ENCODE measurements at regions not wholly inside any gene's neighbourhood (a gene's known extent, or its start where the extent isn't known, plus 50 kb on each side); places are given as distances from the start of the nearest gene placed in this dataset.

GRCh38 chr4:134326866-134327265 lies 125.3 kb upstream of the PABPC4L start:
- Histone ChIP-seq H3K79me2 (ENCODE audit: insufficient read depth, low read depth) (no peaks in the 10 kb centered on the region), H3K27me3 (ENCODE audit: insufficient read depth, low read depth) (no peaks in the 10 kb centered on the region), H2AFZ (ENCODE audit: low read depth) (no peak overlapping the region), H4K20me1 (ENCODE audit: insufficient read depth) (no peaks in the 10 kb centered on the region), H3K27ac (no peak overlapping the region), H3K9ac (no peak overlapping the region), H3K36me3 (ENCODE audit: insufficient read depth) (no peaks in the 10 kb centered on the region), H3K4me1 (ENCODE audit: low read depth, poor library complexity, severe bottlenecking) (no peaks in the 10 kb centered on the region), H3K4me2 (no peak overlapping the region), H3K4me3 (IDR thresholded peaks at IDR 0.05; ENCODE audit: insufficient read depth, low read depth, low read length) (no peak overlapping the region)
- no peak for TF ChIP-seq CTCF (conservative IDR thresholded peaks at IDR 0.05; ENCODE audit: low read depth, low read length)

GRCh38 chr4:134324179-134324578 lies 122.6 kb upstream of the PABPC4L start:
- H2AFZ ChIP-seq (ENCODE audit: low read depth), result no peak overlapping the region
- H3K4me1 ChIP-seq (ENCODE audit: low read depth, poor library complexity, severe bottlenecking), result no peaks in the 10 kb centered on the region
- H3K79me2 ChIP-seq (ENCODE audit: insufficient read depth, low read depth), result no peaks in the 10 kb centered on the region
- H4K20me1 ChIP-seq (ENCODE audit: insufficient read depth), result no peaks in the 10 kb centered on the region
- H3K9ac ChIP-seq, result no peak overlapping the region
- no peak for TF ChIP-seq CTCF (conservative IDR thresholded peaks at IDR 0.05; ENCODE audit: low read depth, low read length)
- no peak overlapping the region for H3K4me2 ChIP-seq
- H3K27ac ChIP-seq, result no peak overlapping the region
- no peaks in the 10 kb centered on the region for H3K36me3 ChIP-seq (ENCODE audit: insufficient read depth)
- H3K27me3 ChIP-seq (ENCODE audit: insufficient read depth, low read depth), result no peaks in the 10 kb centered on the region
- H3K4me3 ChIP-seq (IDR thresholded peaks at IDR 0.05; ENCODE audit: insufficient read depth, low read depth, low read length), result no peak overlapping the region

GRCh38 chr4:134320048-134320447 lies 118.5 kb upstream of the PABPC4L start:
- Histone ChIP-seq H3K79me2 (ENCODE audit: insufficient read depth, low read depth) (no peaks in the 10 kb centered on the region), H2AFZ (ENCODE audit: low read depth) (no peak overlapping the region), H3K4me2 (no peak overlapping the region), H4K20me1 (ENCODE audit: insufficient read depth) (no peaks in the 10 kb centered on the region), H3K4me3 (IDR thresholded peaks at IDR 0.05; ENCODE audit: insufficient read depth, low read depth, low read length) (no peak overlapping the region), H3K27me3 (ENCODE audit: insufficient read depth, low read depth) (no peaks in the 10 kb centered on the region), H3K36me3 (ENCODE audit: insufficient read depth) (no peaks in the 10 kb centered on the region), H3K27ac (no peak overlapping the region), H3K9ac (no peak overlapping the region), H3K4me1 (ENCODE audit: low read depth, poor library complexity, severe bottlenecking) (no peaks in the 10 kb centered on the region)
- no peak for TF ChIP-seq CTCF (conservative IDR thresholded peaks at IDR 0.05; ENCODE audit: low read depth, low read length)

- H3K9ac ChIP-seq, result no peak overlapping the region
- H4K20me1 ChIP-seq (ENCODE audit: insufficient read depth), result no peaks in the 10 kb centered on the region
- H3K27ac ChIP-seq, result no peak overlapping the region
- H3K4me2 ChIP-seq, result no peak overlapping the region
- H3K4me3 ChIP-seq (IDR thresholded peaks at IDR 0.05; ENCODE audit: insufficient read depth, low read depth, low read length), result no peak overlapping the region
- no peaks in the 10 kb centered on the region for H3K79me2 ChIP-seq (ENCODE audit: insufficient read depth, low read depth)
- H2AFZ ChIP-seq (ENCODE audit: low read depth), result no peak overlapping the region
- no peaks in the 10 kb centered on the region for H3K4me1 ChIP-seq (ENCODE audit: low read depth, poor library complexity, severe bottlenecking)
- TF ChIP-seq CTCF (conservative IDR thresholded peaks at IDR 0.05; ENCODE audit: low read depth, low read length), result no peak
- H3K27me3 ChIP-seq (ENCODE audit: insufficient read depth, low read depth), result no peaks in the 10 kb centered on the region
- H3K36me3 ChIP-seq (ENCODE audit: insufficient read depth), result no peaks in the 10 kb centered on the region
Measured at GRCh38 chr4:134313591-134313990, 112.0 kb upstream of the PABPC4L start.

GRCh38 chr4:134309715-134310114 lies 108.1 kb upstream of the PABPC4L start:
- Histone ChIP-seq H2AFZ (ENCODE audit: low read depth) (no peak overlapping the region), H3K4me1 (ENCODE audit: low read depth, poor library complexity, severe bottlenecking) (no peaks in the 10 kb centered on the region), H3K27ac (no peak overlapping the region), H3K27me3 (ENCODE audit: insufficient read depth, low read depth) (no peaks in the 10 kb centered on the region), H3K9ac (no peak overlapping the region), H3K4me3 (IDR thresholded peaks at IDR 0.05; ENCODE audit: insufficient read depth, low read depth, low read length) (no peak overlapping the region), H3K79me2 (ENCODE audit: insufficient read depth, low read depth) (no peaks in the 10 kb centered on the region), H3K36me3 (ENCODE audit: insufficient read depth) (no peaks in the 10 kb centered on the region), H3K4me2 (no peak overlapping the region), H4K20me1 (ENCODE audit: insufficient read depth) (no peaks in the 10 kb centered on the region)
- no peak for TF ChIP-seq CTCF (conservative IDR thresholded peaks at IDR 0.05; ENCODE audit: low read depth, low read length)
